SU-DHL-6 (cell line): ENCODE measurements at regions not wholly inside any gene's neighbourhood (a gene's known extent, or its start where the extent isn't known, plus 50 kb on each side); places are given as distances from the start of the nearest gene placed in this dataset.

Source experiments
- H2AFZ ChIP-seq: fragments of 200-600 bp; sonication (generic); 2 replicates; pipeline ENCODE4 v1.6.1; 2014; ENCODE audit warnings: low read depth, mild to moderate bottlenecking, moderate library complexity, mixed read lengths, antibody characterized with exemption, low read length; ENCODE audit not compliant: severe bottlenecking
- H3F3A ChIP-seq: fragments of 200-600 bp; shearing (Covaris generic); 2 replicates; pipeline ENCODE4 v1.6.0; 2016; ENCODE audit warnings: antibody characterized with exemption, mild to moderate bottlenecking; ENCODE audit not compliant: insufficient read depth
- H3K27ac ChIP-seq: fragments of 200-600 bp; sonication (generic); 2 replicates; pipeline ENCODE4 v1.5.1; 2016; ENCODE audit warnings: low read depth, mild to moderate bottlenecking, low read length, moderate library complexity, mixed read lengths
- H3K27me3 ChIP-seq: fragments of 200-600 bp; sonication (generic), shearing (Covaris generic); 2 replicates; pipeline ENCODE4 v1.6.0; 2014; ENCODE audit warnings: mild to moderate bottlenecking, low read length
- H3K36me3 ChIP-seq: fragments of 200-600 bp; sonication (generic); 2 replicates; pipeline ENCODE4 v1.6.1; 2014; ENCODE audit warnings: mild to moderate bottlenecking, low read length, mixed read lengths
- H3K4me2 ChIP-seq: fragments of 300-600, 200-600 bp; shearing (Covaris generic), sonication (generic); 2 replicates; pipeline ENCODE4 v1.6.0; 2014; ENCODE audit warnings: low read length, low read depth, mild to moderate bottlenecking; ENCODE audit not compliant: poor library complexity, severe bottlenecking
- H3K4me3 ChIP-seq: fragments of 200-600 bp; sonication (generic); 2 replicates; pipeline ENCODE4 v1.5.1; 2014; ENCODE audit warnings: antibody characterized with exemption, low read length, mild to moderate bottlenecking, mixed read lengths; ENCODE audit not compliant: insufficient read depth, poor library complexity, severe bottlenecking
- H3K79me2 ChIP-seq: fragments of 200-600 bp; sonication (generic); 2 replicates; pipeline ENCODE4 v1.6.1; 2014; ENCODE audit warnings: mild to moderate bottlenecking, low read length, moderate library complexity; ENCODE audit not compliant: insufficient read depth
- H3K9ac ChIP-seq: fragments of 200-600 bp; sonication (generic); 2 replicates; pipeline ENCODE4 v1.7.0; 2014; ENCODE audit warnings: mild to moderate bottlenecking, low read length
- H3K9me2 ChIP-seq: fragments of 200-600 bp; sonication (generic); replicated peaks from 2 replicates; pipeline ENCODE4 v1.6.1; 2014; ENCODE audit warnings: low read length; ENCODE audit not compliant: insufficient read depth
- H3K9me3 ChIP-seq: fragments of 200-600 bp; sonication (generic); 2 replicates; pipeline ENCODE4 v1.6.1; 2014; ENCODE audit warnings: low read length, mixed read lengths; ENCODE audit not compliant: insufficient read depth
- H4K20me1 ChIP-seq: fragments of 200-600 bp; sonication (generic); 2 replicates; pipeline ENCODE4 v1.6.1; 2014; ENCODE audit warnings: low read depth, mild to moderate bottlenecking, antibody characterized with exemption, low read length, moderate library complexity, mixed read lengths
- EZH2phosphoT487 ChIP-seq: fragments of 200-600 bp; sonication (generic), shearing (Covaris generic); conservative IDR thresholded peaks from 2 replicates; pipeline ENCODE4 v1.6.1; 2018; ENCODE audit warnings: mild to moderate bottlenecking, antibody characterized with exemption, low read length, moderate library complexity, mixed read lengths
- TF ChIP-seq, protein P1 (sequence below): fragments of 200-600 bp; sonication (generic); IDR thresholded peaks from one replicate; pipeline ENCODE4 v1.5.1; 2017; ENCODE audit warnings: antibody characterized with exemption, mild to moderate bottlenecking, low read length, moderate library complexity; ENCODE audit not compliant: insufficient read depth, poor library complexity, severe bottlenecking

DNA sequence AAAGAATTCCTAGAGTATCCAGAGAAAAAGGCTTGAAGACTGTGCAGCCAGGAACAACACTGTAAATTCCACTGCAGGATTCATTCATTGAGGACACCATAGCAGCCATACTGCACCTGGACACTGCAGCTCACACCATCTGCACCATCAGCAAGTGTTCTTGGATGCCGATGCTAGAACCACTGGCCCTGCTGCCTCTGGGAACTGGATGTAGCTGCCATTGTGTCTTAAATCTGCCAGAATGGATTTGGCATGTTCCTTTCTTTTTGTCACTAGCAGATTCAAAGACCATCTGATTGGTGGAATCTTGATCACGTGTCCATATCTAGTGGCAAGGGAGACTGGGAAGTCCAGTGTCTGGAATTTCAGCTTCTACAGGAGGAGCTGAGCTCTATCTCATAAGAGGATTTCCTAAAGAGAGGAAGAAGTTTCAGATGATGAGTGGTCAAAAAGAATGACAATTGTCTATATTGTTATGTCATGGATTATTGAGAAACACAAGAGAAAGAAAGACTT is 278.3 kb upstream of the ANKRD55 start:
- Histone ChIP-seq H2AFZ (no peak overlapping the region), H3K9me2 (no peaks in the 10 kb centered on the region), H3K9ac (no peak overlapping the region), H3K79me2 (no peaks in the 10 kb centered on the region), H3K9me3 (no peaks in the 10 kb centered on the region), H3F3A (no peaks in the 10 kb centered on the region), H3K36me3 (no peaks in the 10 kb centered on the region), H3K27ac (no peak overlapping the region), H3K4me2 (no peak overlapping the region), H3K4me3 (no peak overlapping the region), H4K20me1 (no peaks in the 10 kb centered on the region), H3K27me3 (no peaks in the 10 kb centered on the region)
- TF ChIP-seq EZH2phosphoT487: no peak
- TF ChIP-seq, protein P1, sequence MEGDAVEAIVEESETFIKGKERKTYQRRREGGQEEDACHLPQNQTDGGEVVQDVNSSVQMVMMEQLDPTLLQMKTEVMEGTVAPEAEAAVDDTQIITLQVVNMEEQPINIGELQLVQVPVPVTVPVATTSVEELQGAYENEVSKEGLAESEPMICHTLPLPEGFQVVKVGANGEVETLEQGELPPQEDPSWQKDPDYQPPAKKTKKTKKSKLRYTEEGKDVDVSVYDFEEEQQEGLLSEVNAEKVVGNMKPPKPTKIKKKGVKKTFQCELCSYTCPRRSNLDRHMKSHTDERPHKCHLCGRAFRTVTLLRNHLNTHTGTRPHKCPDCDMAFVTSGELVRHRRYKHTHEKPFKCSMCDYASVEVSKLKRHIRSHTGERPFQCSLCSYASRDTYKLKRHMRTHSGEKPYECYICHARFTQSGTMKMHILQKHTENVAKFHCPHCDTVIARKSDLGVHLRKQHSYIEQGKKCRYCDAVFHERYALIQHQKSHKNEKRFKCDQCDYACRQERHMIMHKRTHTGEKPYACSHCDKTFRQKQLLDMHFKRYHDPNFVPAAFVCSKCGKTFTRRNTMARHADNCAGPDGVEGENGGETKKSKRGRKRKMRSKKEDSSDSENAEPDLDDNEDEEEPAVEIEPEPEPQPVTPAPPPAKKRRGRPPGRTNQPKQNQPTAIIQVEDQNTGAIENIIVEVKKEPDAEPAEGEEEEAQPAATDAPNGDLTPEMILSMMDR: no peak

DNA sequence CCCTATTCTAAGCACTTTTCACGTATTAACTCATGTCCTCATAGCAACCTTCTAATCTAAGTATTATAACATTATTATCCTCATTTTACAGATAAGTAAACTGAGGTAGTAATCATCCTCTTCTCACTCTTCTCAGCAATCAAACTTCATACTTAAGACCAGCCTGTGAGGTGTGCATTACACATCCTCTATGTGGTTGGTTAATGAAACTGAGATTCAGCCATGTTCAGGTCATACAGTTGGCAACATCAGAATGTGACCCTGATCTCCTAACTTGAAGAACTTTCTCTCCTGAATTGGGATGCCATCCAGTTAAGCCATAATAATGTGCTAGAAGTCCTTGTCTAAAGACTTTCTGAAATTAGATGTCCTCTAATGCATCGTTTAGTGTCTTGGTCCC is 275.1 kb upstream of the ANKRD55 start:
- no peaks in the 10 kb centered on the region for H3K27me3 ChIP-seq
- no peak overlapping the region for H3K9ac ChIP-seq
- no peaks in the 10 kb centered on the region for H3F3A ChIP-seq
- H3K4me2 ChIP-seq: no peak overlapping the region
- H3K36me3 ChIP-seq: no peaks in the 10 kb centered on the region
- no peaks in the 10 kb centered on the region for H3K9me3 ChIP-seq
- H3K79me2 ChIP-seq: no peaks in the 10 kb centered on the region
- H3K9me2 ChIP-seq: no peaks in the 10 kb centered on the region
- TF ChIP-seq, protein P1: no peak
- TF ChIP-seq EZH2phosphoT487: no peak
- H2AFZ ChIP-seq: no peak overlapping the region
- H3K27ac ChIP-seq: no peak overlapping the region
- H3K4me3 ChIP-seq: no peak overlapping the region
- H4K20me1 ChIP-seq: no peaks in the 10 kb centered on the region

DNA sequence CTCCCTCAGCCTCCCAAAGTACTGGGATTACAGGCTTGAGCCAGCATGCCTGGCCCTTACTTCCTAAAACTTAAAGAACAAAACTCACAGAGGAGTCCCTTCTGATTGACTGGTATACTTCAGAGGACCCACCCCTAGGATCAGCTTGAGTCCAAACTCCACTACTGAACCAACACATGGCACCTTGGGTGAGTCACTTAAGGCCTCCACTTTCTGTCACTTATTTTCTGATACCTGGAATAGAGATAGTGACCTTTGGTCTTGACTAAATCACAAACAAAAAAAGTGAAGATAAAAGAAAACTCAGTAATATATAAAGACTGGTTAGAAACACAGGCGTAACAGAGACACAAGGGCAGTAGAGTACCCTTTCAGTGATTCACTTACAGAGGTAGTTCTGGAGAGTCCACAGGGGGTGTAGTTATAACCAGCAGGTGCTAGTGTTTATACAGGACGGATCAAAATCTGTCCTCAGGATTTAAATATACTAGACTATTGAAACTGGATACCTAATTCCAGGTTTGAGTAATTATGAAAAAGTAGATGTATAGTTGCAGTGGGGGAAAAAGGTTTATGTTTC is 274.3 kb upstream of the ANKRD55 start:
- Histone ChIP-seq H3K27me3 (no peaks in the 10 kb centered on the region), H3K4me2 (no peak overlapping the region), H3K4me3 (no peak overlapping the region), H3K9ac (no peak overlapping the region), H3K27ac (no peak overlapping the region), H3K79me2 (no peaks in the 10 kb centered on the region), H3F3A (no peaks in the 10 kb centered on the region), H4K20me1 (no peaks in the 10 kb centered on the region), H3K9me3 (no peaks in the 10 kb centered on the region), H2AFZ (no peak overlapping the region), H3K36me3 (no peaks in the 10 kb centered on the region), H3K9me2 (no peaks in the 10 kb centered on the region)
- TF ChIP-seq, protein P1: no peak
- no peak for TF ChIP-seq EZH2phosphoT487
